HCEC 1CT (cell line): ENCODE measurements at regions not wholly inside any gene's neighbourhood (a gene's known extent, or its start where the extent isn't known, plus 50 kb on each side); places are given as distances from the start of the nearest gene placed in this dataset.

Source experiments
- DNase-seq: peaks from one replicate; pipeline ENCODE4 v3.0.0-alpha.2; 2017

DNA sequence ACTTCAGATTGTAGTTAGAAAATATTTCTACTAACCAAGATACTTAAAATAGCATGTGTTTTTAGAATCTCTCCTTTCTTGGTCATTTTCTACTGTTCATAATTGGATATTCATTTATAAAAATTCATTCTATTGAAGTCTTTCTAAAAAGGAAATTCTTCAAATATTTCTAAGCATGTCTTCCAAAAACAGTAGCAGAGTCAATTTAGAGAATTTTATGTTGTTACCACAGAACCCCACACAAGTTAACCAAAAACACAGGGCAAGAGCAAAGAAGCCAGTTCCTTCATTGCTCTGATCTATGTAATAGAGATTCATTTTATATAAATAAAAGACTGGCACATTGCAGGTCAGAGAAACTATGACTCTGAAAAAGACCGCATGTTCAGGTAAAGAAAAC, 345.1 kb upstream of the PITX2 start:
- DNase-seq: no peak

DNA sequence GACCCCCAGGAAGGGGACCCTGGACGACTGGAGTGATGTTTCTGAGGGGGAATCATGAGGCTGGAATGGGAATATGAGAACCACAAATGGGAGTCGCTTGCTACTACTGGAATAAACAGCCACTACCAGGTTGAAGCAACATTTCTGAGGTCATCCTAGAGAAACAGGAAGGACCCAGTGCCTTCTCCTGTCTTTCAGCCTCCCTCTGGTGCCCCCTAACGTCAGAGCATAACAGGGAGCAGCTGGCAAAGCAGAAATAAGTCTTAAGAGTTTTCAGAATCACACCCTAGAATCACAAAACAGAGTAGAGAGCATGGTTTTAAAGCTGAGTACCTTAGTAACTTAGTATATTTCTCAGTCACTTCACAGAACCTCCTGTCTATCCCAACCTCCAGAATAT, 347.8 kb upstream of the PITX2 start:
- DNase-seq: no peak

DNA sequence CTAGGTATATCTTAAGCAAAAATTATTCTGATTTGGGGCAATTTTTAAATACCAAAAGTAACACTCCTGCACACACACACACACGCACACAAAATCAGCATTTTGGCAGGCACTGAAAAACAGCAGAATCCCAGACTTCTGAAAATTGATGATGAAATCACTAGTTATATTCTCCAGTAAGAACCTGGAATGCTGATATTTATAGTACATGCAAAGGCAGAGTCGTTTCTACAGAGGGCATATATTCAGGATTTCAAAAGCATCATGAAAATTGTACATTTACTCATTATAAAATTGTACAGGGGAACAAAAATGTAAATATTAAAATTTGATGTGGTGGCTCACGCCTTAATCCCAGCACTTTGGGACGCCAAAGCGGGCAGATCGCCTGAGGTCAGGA, 352.5 kb upstream of the PITX2 start:
- DNase-seq: no peak

DNA sequence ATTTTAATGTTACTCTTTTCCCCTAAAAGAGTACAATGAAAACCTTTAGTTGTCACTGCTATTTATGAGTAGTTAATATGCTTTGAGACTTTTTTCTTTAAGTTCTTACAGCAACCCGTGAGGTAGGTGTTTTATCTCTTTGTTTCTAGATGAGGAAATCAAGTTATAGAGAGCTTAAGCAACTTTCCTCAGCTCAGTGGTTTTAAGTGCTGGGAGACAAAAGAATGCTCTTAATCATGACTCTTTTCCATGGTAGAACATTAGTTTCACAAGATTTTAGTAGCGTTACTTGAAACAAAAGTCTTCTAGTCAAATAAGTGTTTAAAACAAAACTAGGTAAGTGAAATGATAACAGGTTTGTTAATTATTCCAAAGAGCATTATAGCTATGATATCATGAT, 354.7 kb upstream of the PITX2 start:
- no peak for DNase-seq

DNA sequence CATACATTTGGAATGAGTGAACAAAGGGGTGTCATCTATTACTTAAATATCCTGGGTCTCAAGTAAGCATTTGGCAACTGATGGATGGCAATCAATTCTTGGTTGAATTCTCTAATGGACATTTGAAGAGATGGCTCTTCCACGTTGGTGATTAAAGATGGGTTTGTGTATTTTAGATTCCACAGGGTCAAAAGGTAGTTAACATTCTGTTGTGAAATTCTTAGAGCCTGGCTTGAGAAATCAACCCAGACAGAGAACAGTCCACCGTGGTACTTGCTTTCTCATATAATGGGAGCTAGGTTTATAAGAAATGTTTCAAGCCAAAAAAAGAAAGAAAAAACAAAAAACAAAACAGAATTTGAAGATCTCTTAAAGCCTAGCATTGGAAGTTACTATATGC, 355.9 kb upstream of the PITX2 start:
- no peak for DNase-seq

DNA sequence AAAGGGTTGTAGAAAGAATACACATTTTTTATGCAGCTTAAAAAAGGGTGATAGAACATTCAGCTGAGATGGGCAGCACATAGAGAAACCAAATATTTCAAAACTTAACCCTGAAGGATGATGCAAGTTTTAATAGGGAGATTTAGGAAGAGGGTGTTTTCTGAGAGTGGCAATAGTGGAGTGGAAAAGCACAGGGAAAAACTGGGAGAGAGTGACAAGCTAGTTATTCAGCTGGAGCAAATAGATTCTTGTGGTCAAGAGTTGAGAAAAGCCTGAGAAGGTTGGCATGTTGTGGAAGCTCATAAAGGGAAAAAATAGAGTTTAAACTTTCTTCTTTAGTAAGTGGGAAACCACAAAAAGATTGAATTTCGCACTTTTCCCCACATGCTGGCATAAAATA, 359.6 kb upstream of the PITX2 start:
- no peak for DNase-seq

DNA sequence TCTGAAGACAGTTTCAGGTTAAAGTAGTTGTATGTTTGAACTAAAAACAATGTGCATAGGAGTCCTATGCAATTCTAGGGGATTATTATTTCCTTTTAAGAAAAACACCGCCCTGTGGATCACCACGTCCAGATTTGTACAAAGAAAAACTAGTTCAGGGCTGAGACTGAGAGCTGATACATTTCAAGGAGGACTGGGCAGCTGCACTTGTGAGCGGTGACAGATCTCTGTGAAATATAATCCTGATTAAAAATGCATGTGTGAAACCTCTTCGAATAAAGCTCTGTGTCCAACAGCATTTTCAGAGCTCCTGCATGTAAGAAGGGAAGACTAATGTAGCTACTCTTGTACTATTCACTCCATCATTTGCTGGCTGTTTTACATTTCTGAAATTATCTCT, 365.8 kb upstream of the PITX2 start:
- no peak for DNase-seq

DNA sequence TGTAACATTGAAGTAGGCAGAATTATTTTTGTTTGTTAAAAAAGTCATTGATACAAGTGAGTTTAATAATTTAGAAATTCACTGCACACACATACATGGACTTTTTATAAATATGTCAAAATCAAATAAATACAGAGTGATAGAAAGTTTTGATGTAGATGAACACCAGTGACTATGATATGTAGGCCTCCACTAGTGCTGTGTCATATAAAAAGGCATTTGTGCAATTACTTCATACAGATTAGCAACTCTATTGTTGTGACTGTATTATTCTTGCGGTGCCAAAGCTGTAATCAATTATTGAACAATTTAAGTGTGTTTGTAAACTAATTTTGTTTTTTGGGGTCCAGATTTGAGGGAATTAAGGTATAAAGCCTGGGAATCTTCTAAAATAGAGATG, 366.2 kb upstream of the PITX2 start:
- DNase-seq: no peak

DNA sequence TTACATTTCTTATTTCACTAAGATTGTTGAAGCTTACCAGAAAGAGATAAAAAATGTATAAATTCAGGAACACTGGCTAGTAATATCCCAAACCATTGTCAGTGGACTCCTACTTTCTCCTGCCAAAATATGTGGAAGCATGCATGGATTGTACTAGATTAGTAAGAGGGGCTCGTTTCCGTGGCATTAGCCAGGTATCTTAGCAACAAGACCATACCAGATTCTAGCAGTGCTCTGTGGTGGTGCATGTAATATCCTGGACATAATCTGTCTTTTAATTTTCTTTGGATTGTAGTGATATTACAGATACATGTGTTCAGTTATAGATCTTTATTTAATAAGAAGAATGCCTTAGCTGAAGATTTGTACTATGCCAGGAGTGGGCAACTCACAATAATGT, 371.9 kb upstream of the PITX2 start:
- no peak for DNase-seq

DNA sequence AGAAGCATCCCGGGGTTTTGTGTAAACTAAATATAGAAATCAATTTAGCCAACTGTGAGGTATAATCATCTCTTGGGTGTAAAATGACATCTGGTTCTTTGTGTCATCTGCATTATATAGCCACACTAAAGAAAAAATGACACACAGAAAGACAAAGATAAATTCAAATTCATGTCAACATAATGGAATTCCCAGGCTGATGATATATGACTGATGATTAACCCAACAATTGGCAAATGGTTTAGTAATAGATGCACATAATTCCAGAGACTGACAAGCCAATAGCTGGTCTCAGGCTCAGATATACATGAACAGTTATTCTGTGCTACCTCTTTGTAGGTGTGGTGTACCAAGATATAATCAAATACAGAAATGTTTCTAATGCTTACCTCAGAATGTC, 375.4 kb upstream of the PITX2 start:
- no peak for DNase-seq

DNA sequence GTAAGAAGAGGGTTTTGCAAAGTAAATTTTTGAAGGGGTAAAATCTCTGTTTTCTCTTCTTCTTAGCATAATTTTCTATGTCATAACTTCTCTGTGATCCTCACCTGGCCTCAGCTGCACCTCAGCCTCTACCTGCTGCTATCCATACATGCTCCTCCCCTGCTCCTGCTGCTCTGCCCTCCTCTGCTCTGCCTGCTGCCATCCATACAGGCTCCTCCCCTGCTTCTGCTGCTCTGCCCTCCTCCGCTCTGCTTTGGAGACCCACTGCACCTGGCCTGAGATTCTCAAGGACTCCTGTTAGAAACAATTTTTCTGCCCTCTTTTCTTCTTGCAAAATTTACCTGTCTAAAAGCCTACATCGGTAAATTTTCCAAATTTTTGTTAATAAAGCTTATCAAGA, 388.6 kb upstream of the PITX2 start:
- no peak for DNase-seq

DNA sequence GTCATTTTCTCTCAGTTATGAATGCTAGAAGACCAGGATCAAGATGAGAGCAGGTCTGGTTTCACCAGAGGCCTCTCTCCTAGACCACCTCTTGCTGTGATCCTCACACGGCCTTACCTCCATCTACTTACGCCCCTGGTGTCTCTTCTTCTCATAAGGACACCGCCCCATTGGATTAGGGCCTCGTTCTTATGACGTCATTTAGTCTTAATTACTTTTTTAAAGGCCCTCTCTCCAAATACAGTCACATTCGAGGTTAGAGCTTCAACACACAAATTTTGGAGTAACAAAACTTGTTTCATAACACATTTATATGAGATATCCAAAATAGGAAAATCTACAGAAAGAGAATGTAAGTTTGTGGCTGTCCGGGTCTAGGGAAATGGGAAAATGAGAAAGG, 391.0 kb upstream of the PITX2 start:
- no peak for DNase-seq

DNA sequence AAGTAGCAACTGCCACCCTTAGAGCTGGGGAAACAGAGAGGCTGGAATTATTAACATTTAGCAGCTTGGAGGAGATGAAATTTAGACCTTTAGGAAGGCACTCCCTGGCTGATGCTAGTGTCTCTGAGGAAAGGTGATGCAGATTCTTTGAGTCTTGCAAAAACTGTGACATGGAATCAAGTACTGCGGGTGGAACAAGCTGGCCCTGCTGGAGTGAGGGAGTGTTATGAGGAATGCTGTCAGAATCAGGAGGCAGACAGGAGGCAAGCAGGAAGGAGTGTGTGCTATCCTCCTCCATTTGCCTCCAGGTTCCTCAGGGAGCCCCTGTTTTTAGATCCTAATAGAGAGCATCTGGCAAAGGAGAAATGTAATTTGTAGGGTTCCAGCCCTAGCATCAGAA, 391.7 kb upstream of the PITX2 start:
- DNase-seq: no peak

DNA sequence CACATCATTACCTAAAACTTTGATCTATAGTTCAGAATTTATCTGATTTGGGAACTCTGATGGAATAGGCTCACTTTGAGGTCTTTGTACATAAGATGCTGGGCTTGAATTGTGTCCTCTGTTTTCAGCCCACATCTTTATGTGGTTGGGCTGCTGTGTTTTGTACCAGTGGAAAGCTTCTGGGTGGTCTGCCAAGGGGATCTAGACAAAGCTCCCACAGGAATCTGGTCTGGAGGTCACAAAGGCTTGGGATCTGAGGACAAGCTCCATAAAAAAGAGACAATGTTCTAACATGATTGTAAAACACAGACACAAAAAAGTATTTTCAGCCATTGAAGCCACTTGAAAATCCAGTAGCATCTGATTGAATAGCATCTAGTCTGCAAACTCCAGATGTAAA, 393.5 kb upstream of the PITX2 start:
- DNase-seq: no peak

DNA sequence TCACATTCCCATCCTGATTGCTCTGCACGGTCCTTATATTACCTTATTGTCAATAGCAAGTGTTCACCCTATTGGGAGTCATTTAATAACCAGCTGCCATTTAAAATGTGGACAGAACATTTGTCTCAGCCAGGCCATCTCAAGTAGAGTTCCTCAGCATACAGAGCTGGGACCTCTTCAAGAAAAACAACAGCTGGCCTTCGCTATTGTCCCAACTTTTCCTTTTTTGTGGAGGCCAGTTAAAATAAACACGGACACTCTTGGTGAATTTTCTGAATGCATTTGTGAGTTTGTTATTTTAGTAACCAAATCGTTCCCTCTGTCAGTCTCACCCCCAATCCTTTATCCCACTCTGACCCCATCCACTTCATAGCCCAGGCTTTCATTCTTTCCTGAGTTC, 395.3 kb upstream of the PITX2 start:
- DNase-seq: no peak

DNA sequence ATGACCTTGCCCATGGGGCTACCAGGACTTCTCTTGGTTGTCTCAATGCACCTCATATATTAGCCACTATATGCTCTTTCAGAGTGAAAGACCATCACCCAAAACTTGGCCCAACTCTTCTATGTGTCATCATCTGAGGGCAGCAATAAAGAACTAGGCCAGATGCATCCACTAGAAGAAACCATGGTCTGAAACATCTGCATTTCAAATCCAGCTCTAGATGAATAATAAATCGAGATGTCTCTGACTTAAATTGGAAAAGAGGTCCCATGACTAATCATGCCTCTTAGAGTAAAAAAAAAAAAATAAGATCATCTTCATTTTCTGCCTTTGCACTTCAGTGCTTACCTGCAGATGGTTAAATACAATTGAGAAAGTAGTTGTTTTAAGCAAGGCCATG, 397.6 kb upstream of the PITX2 start:
- no peak for DNase-seq

DNA sequence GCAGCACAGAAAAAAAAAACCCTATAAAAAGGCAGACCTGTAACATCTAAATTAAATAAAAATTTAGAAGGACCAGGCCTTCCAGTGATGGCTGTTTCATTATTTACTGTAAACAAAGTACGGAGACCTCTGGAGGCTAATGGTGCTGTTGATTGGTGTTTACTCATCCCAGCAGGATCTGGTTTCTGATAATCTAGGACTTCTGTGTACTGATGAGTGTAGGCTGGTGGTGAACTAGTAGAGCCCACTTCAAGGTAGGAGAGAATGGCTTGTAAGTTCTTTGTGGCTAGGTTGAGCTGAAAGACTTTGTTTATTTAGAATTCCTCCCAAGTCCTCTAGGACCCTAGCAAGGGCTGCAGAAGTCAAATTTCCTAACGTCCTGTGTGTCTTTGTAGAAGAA, 398.1 kb upstream of the PITX2 start:
- no peak for DNase-seq

DNA sequence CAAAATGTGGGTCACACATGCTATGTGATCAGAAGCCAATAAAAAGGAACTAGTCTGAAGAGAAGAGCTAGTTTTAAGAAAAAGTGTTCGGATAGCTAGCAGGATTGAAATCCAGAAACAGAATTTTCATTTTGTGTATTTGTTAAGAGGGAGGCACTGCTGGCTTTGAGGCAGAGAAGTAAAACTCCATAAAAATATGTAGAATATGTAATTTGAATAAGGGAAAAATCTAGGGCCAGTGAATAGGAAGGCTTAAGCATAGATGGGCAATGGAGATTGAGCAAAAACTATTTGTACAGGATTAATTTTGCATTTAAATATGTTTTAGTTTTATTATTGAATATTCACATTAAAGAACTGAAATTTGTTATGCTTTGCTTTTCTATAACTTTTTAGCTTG, 399.9 kb upstream of the PITX2 start:
- no peak for DNase-seq

DNA sequence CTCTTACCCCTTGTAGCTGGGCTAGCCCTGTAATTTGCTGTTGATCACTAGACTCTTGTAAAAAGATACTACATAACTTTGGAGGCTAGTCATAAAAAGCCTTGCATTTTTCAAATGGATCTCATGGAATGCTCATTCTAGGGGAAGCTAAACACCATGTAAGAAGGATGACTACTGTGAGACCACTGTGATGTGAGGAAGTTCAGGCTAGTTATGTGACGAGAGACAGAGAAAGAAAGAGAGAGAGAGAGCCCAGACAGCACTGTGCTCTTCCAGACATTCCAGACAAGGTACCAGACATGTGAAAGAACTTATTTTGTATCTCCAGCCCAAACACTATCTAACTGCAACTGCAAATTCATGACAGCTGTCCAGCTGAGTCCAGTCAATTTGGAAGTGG, 404.6 kb upstream of the PITX2 start:
- no peak for DNase-seq

DNA sequence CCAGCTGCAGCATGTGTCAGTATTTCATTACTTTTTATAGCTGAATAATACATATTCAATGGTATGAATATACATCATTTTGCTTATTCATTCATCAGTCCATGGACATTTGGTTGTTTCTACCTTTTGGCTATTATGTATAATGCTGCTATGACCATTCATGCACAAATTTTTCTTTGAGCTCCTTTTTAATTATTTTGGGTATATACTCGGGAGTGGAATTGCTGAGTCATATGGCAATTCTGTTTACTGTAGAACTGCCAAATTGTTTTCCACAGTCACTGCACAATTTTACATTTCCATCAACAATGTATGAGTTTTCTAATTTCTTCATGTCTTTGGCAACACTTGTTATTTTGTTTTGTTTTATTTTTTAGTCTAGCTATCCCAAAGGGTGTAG, 405.9 kb upstream of the PITX2 start:
- no peak for DNase-seq

DNA sequence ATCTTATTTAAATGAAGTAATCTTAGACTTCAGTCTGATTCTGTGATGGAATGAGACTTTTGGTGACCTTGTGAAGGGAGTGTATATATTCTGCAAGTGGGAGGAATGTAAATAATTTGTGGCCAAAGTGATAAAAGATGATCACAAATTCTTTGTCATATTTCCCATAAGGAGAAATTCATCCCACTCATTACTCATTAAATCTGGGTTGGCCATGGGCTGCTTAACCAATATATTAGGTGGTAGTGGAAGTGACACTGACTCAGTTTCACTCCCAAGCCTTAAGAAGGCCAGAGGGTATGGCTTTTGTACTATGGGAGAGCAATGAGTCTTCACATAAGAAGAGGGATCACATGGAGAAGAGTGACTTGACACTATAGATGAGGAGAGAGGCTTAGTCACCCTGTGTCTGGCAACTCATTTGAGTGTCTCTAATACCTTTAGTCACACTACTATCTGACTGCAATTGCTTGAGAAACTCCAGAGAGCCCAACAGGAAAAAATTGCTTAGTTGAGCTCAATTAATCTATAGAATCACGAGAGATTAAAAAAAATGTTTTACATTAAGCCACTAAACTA, 408.2 kb upstream of the PITX2 start:
- DNase-seq: no peak

DNA sequence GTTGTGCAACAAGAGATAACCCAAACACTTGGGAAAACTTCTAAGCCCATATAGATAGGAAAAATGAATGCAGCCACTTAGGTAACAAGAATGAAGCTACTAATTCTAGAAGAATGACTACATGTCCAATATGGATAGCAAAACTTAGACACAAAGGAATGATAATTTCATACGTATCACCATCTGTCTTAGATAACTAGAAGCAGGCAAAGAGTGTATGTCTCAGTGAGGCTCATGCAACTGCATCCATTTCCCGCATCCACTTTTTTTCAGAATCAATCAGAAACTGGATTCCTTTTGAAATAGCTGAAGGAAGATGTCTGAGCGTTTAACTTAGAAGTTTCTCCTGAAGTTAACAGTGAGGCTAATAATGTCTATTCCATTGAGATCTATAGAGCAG, 408.7 kb upstream of the PITX2 start:
- DNase-seq: no peak

DNA sequence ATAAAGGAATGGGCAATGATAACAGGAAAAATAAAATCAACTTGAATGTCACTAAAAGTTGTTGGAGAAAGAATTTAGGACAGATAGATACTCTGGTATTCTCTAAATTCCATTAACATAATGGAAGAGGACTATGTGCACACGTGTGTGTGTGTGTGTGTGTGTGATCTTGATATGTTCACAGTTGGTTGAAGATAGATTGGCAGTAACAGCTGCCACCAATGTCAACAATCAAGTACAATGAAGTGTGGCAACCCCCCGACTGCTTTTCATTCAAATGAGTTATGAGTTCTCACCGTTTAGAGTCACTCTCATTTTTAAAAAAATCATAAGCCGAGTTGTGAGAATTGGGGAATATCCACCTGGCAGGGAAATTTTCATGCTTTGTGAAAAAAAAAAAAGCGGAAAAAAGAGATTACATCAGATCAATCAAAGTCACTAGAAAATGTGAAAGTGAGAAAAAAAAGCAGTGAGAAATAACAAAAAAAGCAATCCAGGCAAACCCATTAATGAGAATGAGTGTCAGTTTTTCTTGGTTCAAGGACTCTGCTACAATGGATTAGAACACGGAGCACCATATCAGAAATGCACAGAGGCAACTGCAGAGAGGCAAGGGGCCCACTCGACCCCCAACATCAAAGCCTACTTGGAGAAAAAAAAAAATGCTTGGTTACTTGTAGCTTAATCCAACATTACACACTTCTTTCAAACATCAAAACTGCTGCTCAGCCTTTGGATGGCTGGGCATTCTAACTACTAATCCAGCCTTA, 414.9 kb upstream of the PITX2 start:
- DNase-seq: no peak

DNA sequence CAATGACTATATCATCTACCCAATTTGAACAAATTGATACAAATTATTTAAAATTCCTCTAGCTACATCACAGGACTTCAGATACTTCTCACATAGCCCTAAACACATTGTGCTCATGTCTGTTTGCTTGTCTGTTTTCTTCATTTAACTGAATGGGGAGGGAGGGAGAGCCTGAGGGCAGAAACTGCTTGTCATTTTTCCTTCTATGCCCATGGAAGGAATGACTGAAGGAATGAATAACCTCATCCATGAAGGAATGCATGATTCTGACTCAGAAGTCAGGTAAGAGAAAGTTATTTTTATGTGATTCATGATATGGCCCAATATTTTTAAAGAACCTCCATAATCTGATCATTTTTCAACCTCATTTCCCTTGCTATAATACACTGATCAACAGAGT, 418.0 kb upstream of the PITX2 start:
- DNase-seq: no peak

DNA sequence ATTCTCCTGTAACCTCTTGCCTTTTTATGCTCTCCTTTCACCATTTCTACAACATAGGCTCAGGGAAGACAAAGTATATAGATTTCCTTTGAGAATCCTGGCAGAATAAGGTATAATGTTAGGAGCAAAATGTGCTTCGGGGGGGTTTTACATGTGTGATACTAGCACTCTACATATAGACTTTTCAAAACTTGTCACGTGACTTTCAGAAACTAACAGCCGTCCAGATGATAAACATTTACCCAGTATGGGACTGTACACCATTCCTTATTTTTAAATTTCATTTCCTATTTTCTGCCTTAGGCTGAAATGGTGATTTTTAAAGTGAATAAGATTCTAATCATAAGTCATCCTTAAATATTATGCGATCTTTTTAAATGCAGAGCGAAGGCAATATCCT, 420.4 kb upstream of the PITX2 start:
- DNase-seq: no peak
